ENCODE measurements at regions not wholly inside any gene's neighbourhood (a gene's known extent, or its start where the extent isn't known, plus 50 kb on each side); places are given as distances from the start of the nearest gene placed in this dataset.
A peak's percentile ranks its signal among the peaks of the same experiment; 100 is the strongest.

- DNase-seq (ENCODE audit: low read depth) = no peak
- no peak for TF ChIP-seq CTCF (IDR thresholded peaks at IDR 0.05; ENCODE audit: low read depth, low read length, missing control alignments)
- in situ Hi-C loops (cut with HindIII; ENCODE audit: low sequenced_read_pairs) = loop anchor here (5.0 kb wide), 1 partner anchor 242 kb away; no protein-coding TSS in a partner anchor
- H3K4me3 ChIP-seq (ENCODE audit: low read depth, low read length) = no peak overlapping the region
Observed at GRCh38 chr6:56350628-56351260, 103.4 kb upstream of the COL21A1 start.

GRCh38 chr6:56349194-56349593 is 101.8 kb upstream of the COL21A1 start:
- no peak overlapping the region for H3K4me3 ChIP-seq (ENCODE audit: low read depth, low read length)
- no peak for TF ChIP-seq CTCF (IDR thresholded peaks at IDR 0.05; ENCODE audit: low read depth, low read length, missing control alignments)
- DNase-seq (ENCODE audit: low read depth) = peak; percentile 73
- in situ Hi-C loops (cut with HindIII; ENCODE audit: low sequenced_read_pairs) = no loop called here

- DNase-seq (ENCODE audit: low read depth) = no peak
- in situ Hi-C loops (cut with HindIII; ENCODE audit: low sequenced_read_pairs) = no loop called here
- no peak overlapping the region for H3K4me3 ChIP-seq (ENCODE audit: low read depth, low read length)
- no peak for TF ChIP-seq CTCF (IDR thresholded peaks at IDR 0.05; ENCODE audit: low read depth, low read length, missing control alignments)
Observed at GRCh38 chr6:56348578-56348977, 101.2 kb upstream of the COL21A1 start.

GRCh38 chr6:56347526-56347925 is 100.1 kb upstream of the COL21A1 start:
- no peak for DNase-seq (ENCODE audit: low read depth)
- TF ChIP-seq CTCF (IDR thresholded peaks at IDR 0.05; ENCODE audit: low read depth, low read length, missing control alignments) = no peak
- in situ Hi-C loops (cut with HindIII; ENCODE audit: low sequenced_read_pairs) = no loop called here
- no peak overlapping the region for H3K4me3 ChIP-seq (ENCODE audit: low read depth, low read length)

GRCh38 chr6:56346958-56347357 is 99.6 kb upstream of the COL21A1 start:
- in situ Hi-C loops (cut with HindIII; ENCODE audit: low sequenced_read_pairs) = no loop called here
- TF ChIP-seq CTCF (IDR thresholded peaks at IDR 0.05; ENCODE audit: low read depth, low read length, missing control alignments) = no peak
- no peak overlapping the region for H3K4me3 ChIP-seq (ENCODE audit: low read depth, low read length)
- no peak for DNase-seq (ENCODE audit: low read depth)

GRCh38 chr6:56345376-56345995 is 98.1 kb upstream of the COL21A1 start:
- DNase-seq (ENCODE audit: low read depth) = no peak
- H3K4me3 ChIP-seq (ENCODE audit: low read depth, low read length) = no peak overlapping the region
- in situ Hi-C loops (cut with HindIII; ENCODE audit: low sequenced_read_pairs) = no loop called here
- TF ChIP-seq CTCF (IDR thresholded peaks at IDR 0.05; ENCODE audit: low read depth, low read length, missing control alignments) = no peak

All from astrocyte of the cerebellum (primary cell).